NCI-H1105 treated with DMSO at 0.1 percent for 48 hours (cell line): ENCODE measurements at regions not wholly inside any gene's neighbourhood (a gene's known extent, or its start where the extent isn't known, plus 50 kb on each side); places are given as distances from the start of the nearest gene placed in this dataset.
A peak's percentile ranks its signal among the peaks of the same experiment; 100 is the strongest.

Source experiments
- DNase-seq: peaks from one replicate; lab custom pipeline; 2025; lab: John Stamatoyannopoulos, UW

DNA sequence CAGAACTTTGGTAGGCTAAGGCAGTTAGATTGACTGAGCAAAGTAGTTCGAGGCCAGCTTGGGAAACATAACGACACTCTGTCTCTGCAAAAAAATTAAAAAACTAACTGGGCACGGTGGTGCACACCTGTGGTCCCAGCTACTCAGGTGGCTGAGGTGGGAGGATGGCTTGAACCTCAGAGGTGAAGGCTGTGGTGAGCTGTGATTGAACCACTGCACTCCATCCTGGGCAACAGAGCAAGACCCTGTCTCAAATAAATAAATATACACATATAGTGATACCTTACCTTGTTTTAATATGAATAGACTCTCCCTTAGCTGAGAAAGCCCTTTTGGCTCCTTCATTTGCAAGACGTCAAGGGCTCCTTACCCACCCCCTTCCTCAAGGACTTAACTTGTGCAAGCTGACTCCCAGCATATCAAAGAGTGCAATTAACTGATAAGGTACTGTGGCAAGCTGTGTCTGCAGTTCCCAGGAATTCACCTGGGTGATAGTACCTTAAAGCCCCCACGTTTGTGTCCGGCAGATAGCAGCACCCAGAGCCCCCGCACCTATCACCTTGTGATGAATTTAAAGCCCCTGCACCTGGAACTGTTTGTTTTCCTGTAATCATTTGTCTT is 655.6 kb upstream of the GALNTL6 start:
- no peak for DNase-seq

DNA sequence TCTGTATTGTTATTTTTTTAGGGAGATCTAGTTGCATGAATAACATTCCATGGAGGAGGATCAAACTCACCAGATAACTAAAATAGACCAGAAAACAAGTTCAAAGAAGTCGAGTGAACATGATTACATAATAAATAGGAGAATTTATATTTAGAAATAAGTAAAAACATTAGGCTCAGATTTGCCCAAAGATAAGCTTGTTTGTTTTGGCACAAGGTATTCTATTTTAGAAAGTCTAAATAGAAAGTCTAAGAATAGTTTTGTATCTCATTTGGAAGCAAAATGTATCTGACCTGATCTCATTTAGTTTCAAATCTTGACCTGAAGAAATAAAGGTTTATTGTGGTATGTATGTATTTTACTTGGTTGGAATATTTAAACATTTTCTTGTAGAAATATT is 670.6 kb upstream of the GALNTL6 start:
- DNase-seq: no peak

DNA sequence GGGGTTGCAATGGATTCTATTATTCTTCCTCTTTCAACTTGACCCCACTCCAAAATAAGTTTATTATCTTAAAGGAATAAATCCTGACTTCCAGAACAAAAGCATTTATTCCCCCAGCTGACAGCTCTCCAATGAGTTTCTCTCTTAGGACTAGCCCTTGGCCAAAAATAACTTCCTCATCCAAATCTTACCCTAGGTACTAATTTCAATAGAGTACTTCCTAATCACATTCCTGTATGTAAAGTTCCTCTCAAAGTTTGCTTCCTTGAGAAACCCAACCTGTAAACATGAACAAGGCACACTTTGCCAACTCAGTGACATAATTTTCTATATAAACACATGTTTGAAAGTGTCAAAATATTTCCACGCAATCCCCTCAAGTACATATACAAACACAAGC is 671.2 kb upstream of the GALNTL6 start:
- DNase-seq: no peak

DNA sequence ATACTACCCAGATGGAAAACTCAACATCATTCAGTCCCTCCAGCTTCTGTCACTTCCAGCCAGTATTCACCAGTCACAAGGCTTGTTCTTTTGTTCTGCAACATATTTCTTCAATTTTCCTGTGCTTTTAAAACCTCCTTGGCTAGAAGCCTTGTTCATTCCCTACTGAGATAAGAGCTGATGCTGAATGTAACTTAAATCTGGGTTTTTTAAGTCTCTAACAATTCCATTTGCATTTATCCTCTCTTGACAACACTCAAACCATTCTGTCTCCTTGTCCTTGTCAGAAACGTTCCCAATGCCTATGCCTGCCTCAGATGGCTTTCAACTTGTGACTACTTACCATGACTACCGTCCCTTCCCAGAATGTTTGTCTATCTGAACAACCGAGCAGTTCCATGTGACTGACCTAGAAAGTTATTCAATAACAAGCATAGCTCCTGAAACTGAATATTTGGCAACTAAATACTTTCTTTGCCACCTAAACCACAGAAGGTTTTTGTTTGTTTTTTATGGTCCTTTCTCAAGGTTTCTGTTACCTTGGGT is 682.9 kb upstream of the GALNTL6 start:
- no peak for DNase-seq

DNA sequence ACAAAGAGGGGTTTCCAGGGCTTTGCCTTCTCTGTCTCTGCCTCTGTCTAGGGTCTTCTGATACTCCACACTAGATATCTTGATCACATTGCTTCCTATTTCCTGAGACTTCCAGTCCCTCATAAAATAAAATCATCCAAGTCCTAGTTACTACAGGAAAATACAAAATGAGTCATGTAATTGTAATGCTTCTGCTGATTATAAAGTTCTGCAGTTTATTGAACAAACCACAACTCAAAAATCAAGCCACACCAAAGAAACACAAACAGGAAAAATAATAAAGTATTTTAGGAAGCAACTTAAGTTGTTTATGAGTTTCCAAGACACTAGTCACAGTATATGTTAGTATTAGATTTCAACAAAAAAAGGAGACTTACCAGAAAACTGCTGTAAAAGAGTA is 695.1 kb upstream of the GALNTL6 start:
- DNase-seq: no peak

DNA sequence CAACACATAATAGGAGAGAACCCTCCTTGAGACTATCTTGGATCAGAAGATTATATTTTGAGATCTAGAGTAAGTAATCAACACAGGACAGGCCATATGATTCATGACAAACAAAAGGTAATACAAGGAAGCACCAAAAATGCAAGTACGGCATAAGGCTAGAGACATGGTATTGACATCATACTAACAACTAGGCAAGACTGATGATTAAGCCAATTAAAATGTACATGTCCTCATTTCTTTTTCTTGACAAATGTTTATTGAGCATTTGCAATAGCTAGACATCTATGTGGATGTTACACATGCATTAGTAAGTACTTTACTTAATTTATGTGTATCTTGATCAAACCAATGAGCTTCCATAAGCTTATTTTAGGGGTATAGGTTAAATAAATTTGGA is 695.7 kb upstream of the GALNTL6 start:
- no peak for DNase-seq

DNA sequence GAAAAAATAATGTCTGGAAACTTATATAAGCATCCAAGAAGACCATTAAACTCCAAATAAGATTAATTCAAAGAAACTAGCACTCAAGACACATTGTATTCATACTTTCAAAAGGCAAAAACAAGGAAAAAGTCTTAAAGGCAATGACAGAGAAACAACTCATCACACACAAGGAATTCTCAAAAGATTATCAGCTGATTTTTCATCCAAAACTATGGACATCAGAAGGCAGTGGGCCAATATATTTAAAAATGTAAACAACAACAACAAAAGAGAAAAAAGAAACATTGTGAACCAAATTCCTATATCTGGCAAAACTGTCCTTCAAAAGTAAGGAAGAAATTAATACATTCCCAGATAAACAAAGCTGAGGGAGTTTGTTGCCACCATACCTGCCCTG is 711.4 kb upstream of the GALNTL6 start:
- DNase-seq: no peak

DNA sequence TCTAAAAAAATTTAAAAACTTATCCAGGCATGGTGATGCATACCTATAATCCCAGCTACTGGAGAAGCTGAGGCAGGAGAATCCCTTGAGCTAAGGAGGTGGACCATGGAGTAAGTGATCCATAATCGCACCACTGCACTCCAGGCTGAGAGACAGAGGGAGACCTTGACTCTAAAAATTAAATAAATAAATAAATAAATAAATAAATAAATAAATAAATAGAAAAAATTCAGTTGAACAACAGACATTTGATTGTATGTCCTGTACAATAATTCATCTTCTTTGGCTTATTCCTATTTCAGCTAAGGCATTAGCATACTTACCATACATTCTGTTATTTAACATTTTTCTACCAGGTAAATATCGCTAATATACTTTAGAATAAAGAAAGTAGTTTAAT is 726.1 kb upstream of the GALNTL6 start:
- no peak for DNase-seq

DNA sequence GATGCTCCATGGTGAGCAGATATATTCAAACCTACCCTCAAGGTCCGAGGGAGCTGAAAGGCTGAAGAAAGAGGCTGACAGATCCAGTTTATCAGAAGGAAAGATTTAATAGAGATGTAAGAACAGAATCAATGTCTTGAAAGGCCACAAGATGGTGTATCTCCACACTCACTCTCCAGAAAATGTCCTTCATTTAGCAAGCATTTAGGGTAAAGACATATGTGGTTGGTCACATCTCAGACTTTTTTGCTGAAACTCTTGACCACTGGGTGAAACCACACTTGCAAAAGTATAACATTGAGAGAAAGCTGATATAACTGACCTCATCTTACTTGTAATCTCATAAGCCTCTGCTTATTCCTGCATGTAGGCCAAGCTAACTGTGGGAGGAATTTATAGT is 745.8 kb upstream of the GALNTL6 start:
- DNase-seq: no peak

DNA sequence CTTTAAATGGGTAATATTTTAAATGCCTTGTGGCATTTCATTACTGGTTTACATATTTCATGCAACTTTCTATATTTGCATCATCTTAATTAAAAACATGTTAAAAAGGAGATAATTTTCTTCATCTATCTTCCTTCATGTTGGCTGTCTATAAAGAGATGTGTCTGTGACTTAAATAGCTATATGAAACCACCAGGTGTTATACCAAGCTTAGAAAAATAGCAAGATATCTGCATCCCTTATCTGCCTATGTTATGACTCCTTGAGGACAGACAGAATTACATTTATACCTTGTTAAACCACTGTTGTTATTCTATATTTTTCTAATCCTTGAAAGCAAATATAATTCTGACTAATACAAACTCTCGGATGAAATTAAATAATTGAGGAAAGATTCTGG is 763.8 kb upstream of the GALNTL6 start:
- DNase-seq: no peak

DNA sequence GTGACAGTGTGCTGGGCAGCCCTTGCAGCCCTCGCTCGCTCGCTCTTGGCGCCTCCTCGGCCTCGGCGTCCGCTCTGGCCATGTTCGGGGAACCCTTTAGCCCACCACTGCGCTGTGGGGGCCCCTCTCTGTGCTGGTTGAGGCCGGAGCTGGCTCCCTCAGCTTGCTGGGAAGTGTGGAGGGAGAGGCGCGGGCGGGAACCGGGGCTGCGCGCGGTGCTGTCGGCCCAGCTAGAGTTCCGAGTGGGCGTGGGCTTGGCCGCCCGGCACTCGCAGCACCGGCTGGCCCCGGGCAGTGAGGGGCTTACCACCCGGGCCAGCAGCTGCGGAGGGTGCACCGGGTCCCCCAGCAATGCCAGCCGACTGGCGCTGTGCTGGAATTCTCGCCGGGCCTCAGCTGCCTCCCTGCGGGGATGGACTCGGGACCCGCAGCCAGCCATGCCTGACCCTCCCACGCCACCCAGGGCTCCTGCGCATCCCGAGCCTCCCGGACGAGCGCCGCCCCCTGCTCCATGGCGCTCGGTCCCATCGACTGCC is 770.1 kb upstream of the GALNTL6 start:
- DNase-seq: no peak

DNA sequence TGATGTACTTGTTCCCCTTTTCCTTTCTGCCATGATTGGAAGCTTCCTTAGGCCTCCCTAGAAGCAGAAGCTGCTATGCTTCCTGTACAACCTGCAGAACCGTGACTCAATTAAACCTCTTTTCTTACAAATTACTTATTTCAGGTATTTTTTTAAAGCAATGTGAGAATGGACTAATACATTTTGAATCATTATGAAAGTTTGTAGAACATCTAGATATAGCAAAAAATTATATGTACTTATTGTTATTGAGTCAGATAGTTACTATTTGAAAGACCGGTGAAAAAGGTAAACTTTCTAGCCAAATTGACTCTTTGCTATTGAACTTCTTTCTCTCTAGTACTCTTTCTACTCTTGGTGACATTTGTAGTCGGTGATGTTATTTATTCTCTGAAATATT is 777.3 kb upstream of the GALNTL6 start:
- DNase-seq: no peak

DNA sequence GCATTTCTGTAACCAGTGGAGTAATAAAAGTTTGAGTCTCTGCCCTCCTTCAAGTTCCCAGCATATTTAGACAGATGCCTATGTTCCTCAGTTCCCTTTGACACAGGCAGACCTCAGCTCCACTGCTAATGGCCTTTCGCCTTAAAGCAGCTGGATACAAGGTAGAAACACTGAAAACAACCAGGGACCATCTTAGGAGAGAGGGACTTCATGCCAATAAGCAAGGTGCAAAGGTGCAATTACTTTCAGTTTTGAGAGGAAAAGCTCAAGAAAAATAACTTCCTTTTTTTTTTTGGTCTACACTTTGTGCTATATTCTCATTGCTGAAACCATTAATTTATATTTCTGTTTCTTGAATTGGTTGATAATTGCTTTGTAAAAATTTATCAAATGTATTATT is 781.9 kb upstream of the GALNTL6 start:
- no peak for DNase-seq

DNA sequence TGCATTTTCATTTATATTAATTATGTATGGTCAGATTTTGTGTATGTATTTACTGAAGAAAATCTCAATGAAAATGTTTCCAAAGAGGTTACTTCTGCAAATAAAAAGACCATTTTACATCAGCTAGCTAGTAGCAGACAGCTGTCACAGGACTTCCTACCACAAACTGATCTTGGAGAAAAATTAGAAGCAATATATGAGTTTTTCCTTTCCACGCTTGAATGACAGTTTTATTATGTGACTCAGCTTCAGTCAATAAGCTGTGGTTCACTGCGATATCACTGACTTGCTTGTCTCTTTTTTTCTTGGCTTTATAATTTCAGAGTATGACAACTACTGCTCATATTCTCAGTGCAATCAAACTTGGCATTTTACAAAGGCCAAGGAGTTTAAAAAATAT is 787.4 kb upstream of the GALNTL6 start:
- no peak for DNase-seq

DNA sequence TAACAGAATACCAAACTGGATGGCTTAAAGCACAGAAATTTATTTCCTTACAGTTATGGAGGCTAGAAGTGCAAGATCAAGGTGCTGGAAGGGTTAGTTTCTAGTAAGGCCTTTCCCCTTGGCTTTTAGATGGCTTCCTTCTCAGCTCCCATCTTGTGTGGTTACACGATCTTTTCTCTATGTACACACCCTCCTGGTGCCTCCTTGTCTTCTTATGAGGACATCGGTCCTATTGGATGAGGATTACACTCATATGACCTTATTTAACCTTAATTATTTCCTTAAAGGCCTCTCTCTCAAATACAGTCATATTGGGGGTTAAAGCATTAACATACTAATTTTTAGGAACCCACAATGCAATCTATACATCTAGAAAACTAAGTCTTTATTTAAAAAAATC is 787.9 kb upstream of the GALNTL6 start:
- no peak for DNase-seq

DNA sequence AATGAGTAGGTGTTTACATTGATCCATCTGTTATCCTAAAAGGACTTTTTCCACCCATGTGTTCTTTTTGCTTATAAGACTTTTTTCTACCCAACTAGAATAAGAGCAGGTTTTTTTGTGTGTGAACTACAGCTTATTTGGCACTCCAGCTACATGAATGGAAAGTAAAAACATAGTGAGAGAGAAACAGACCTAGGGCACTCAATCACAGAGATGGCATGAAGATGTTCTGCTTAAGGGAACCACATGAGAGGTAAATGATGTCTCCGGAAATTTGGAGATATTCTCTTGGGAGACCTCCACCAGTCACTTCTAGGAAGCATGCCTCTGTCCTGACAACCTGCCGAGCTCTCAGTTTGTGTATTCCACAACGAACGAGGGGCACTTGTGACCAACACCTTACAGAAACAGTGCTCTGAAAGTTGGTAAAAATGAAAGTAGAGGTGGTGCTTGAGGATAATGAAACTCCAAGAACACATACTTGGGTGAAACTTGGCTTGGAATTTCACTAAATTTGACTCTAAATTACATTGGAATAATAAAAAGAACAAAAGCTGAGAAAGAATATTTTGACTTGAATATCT is 788.4 kb upstream of the GALNTL6 start:
- DNase-seq: no peak

DNA sequence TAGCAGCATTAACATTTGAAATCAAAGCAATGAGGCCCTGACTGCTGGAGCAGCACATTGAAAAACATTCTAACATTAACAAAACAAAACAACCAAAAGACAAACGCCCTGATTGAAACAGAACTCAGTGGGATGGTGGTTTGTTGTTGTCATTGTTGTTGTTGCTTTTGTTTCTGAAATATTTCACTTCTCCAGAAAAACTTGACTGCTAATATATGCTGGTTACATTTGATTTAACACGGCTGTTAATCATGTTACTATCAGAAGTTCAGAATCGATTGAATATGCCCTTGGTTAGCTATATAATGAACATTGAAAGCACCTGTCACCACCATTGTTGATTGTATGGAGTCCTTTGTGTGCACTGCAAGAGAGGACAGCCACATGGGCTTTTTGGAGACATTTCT is 790.4 kb upstream of the GALNTL6 start:
- DNase-seq: no peak

DNA sequence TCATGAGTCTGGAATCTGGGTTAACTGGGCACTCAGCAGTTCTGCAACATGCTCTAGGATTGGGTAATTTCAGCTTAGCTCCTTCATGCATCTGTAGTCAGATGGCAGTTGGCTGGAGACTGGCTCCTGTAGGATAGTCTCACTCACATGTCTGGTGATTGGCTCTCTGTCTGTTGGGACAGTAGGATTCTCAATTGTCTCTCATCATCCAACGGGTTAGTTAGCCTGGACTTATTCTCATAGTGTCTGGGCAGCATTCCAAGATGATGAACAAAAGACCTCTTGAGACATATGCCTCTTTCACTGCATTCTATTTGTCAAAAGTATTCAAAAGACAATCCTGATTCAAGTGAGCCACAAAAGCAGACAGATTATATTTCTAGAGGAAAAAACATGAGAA is 795.6 kb upstream of the GALNTL6 start:
- peak; percentile 14 for DNase-seq

DNA sequence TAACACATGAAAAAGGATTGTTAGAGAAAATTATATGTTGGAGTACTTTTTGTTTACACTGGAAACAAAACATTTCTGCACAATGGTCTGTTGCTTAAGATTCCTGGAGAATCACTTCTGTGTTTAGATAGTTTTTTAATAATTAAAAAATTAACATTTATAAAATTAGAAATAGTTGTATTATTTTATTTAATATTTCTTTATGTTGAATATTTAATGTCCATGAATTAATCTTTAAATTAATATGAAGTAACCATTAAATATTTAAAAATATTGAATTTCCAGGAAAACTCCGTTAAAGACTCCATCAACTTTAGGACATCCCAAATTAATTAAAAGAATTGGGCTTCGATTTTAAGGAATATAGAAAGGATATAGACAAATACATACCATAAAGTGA is 797.1 kb upstream of the GALNTL6 start:
- no peak for DNase-seq

DNA sequence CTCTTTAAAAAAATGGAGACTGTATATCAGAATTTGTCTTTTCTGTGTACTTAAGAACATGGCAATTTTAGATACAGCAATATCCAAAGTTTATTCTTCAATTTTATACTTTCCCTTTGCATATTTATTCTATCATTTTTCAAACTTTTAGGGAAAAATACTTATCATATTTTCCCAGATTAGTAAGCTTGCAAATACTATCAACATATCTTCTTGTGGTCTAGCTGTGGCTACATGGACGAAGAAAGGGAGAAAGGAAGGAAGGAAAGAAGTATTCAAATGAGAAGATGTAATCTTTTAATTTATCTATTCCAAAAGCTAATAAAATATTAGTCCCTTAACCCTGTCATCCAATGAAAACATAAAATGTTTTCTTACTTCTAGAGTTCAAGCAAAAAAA is 797.8 kb upstream of the GALNTL6 start:
- no peak for DNase-seq

DNA sequence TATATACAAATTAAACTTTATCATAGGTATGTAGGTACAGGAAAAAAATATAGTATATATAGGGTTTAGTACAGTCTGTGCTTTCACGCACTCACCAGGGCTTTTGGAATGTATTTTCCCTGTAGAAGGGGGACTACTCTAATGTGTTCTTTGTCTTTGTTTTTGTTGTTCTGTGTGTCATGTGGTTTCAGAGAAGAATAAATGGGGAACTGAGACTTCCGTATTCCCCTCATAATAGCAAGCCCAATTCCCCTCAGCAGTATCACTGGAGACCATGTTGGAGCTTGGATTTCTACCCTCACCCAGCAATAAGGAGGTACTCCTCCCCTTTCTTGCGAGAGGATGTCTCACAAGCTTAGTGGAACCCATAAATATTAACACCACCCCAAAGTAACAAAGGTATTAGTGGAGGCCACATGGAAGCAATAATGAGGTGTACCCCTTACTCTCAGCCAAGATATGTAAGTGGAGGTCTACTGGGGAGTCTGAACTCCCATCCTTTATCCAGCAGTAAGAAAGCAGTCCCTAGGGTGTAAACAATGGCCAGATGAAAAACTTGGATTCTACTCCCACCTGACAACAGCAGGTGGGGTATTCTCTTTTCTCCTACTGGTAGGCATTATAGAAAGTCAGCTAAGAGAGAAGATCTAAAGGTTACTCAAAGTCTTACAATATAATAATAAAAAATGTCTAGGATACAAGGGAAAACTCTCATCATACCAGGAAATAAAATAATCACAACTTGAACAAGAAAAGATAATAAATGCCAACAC is 805.4 kb upstream of the GALNTL6 start:
- DNase-seq: no peak

DNA sequence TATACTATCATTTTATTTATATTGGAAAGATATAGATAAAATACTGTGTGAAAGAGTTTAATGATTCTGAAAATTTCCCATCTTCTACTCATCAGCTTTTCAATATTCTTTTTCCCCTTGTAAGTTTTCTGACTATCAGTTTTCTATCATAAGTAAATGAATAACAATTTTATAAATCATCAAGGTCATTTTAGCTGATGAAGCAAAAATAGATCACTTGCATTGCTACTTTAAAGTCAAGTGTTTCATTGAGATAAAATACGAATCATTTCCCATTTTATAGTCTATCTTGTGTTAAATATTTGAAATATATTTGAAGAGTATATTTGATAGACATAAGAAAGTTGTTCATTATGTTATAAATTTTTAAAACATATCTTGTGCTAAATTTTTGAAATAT is 811.0 kb upstream of the GALNTL6 start:
- DNase-seq: no peak

DNA sequence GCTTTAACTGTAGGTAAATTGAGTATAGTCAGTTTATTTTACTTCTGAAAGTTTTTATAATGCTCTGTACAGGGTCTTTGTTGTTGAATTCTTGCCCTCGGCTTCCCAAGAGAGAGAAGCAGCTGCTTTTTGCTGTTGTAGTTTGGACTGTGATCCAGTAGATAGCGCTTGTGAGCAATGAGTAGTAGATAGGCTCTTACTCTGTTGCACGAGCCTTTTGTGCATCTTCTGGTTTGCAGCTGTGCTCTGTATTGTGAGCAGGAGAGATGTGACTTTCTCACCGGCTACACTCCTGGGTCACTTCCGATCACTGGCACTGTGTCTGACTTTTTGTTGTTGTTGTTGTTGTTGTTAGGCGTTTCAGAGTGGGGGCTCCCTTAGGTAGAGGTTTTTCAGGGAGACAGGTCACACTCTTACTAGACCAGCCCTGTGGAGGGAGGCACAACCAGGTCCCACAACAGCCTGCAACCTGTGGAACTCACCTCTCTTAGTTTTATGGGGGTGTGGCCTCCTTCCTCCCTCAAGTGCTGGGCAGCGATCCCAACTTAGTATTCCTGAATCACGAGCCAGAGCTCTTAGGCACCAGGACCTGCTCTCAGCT is 822.1 kb upstream of the GALNTL6 start:
- DNase-seq: no peak
